PC-3 (cell line): ENCODE measurements at regions not wholly inside any gene's neighbourhood (a gene's known extent, or its start where the extent isn't known, plus 50 kb on each side); places are given as distances from the start of the nearest gene placed in this dataset.
"Not testable (repeated sequence)": the region's sequence is repeated elsewhere in the genome, so short reads cannot be mapped to it uniquely, and the experiment has no call there.

Experiments
- ATAC-seq: fragments of 200-7000 bp; cut with Tn5 transposase; 2 replicates; pipeline ENCODE4 v1.9.1; 2020; ENCODE audit warnings: mild to moderate bottlenecking, moderate library complexity
- BruUV-seq: library from RNA; stranded (reverse); fragments of 400-500 nt; replicated peaks from 2 replicates; lab custom pipeline; 2021; lab: Mats Ljungman, UMichigan
- CTCF ChIA-PET: fragments of 300-600 bp; sonication (Branson Sonifier 250); formaldehyde crosslinking; loops from one replicate; lab custom pipeline; 2022; ENCODE audit warnings: antibody characterized with exemption; lab: Charles Lee
- POLR2A ChIA-PET: fragments of 300-600 bp; sonication (Branson Sonifier 250); formaldehyde crosslinking; loops from one replicate; lab custom pipeline; 2022; ENCODE audit warnings: antibody characterized with exemption; ENCODE audit not compliant: unreplicated experiment; lab: Charles Lee
- DNase-seq: peaks from one replicate; pipeline ENCODE4 v3.0.0-alpha.2; 2015
- H2AFZ ChIP-seq: fragments of 300-600 bp; sonication (generic); 2 replicates; pipeline ENCODE4 v1.6.0; 2016; ENCODE audit warnings: antibody characterized with exemption, low read length
- H3F3A ChIP-seq: fragments of 300-600 bp; sonication (generic); one replicate; pipeline ENCODE4 v1.6.0; 2017; ENCODE audit warnings: antibody characterized with exemption, low read length, control low read depth, mild to moderate bottlenecking; ENCODE audit not compliant: unreplicated experiment
- H3K27ac ChIP-seq: fragments of 300-600 bp; sonication (generic); 2 replicates; pipeline ENCODE4 v1.5.1; 2016; ENCODE audit warnings: mild to moderate bottlenecking, low read length
- H3K27me3 ChIP-seq: fragments of 300-600 bp; sonication (generic); 2 replicates; pipeline ENCODE4 v1.6.1; 2016; ENCODE audit warnings: low read length, mixed read lengths
- H3K36me3 ChIP-seq: fragments of 300-600 bp; sonication (generic); 2 replicates; pipeline ENCODE4 v1.6.1; 2016; ENCODE audit warnings: low read depth, mixed run types, low read length, mixed read lengths
- H3K4me1 ChIP-seq: fragments of 300-600 bp; sonication (generic); 2 replicates; pipeline ENCODE4 v1.5.1; 2016; ENCODE audit warnings: low read length; ENCODE audit not compliant: insufficient read depth
- H3K4me2 ChIP-seq: fragments of 300-600 bp; sonication (generic); 2 replicates; pipeline ENCODE4 v1.6.0; 2016; ENCODE audit warnings: low read length
- H3K4me3 ChIP-seq: fragments of 300-600 bp; sonication (generic); 2 replicates; pipeline ENCODE4 v1.5.1; 2016; ENCODE audit warnings: mild to moderate bottlenecking, low read length, mixed read lengths
- H3K79me2 ChIP-seq: fragments of 300-600 bp; sonication (generic); 2 replicates; pipeline ENCODE4 v1.6.1; 2017; ENCODE audit warnings: low read length, mixed read lengths
- H3K9ac ChIP-seq: fragments of 300-600 bp; sonication (generic); 2 replicates; pipeline ENCODE4 v1.6.0; 2016; ENCODE audit warnings: mild to moderate bottlenecking, low read length
- H3K9me2 ChIP-seq: fragments of 300-600 bp; sonication (generic); replicated peaks from 2 replicates; pipeline ENCODE4 v1.6.1; 2016; ENCODE audit warnings: mixed run types, low read length, mixed read lengths
- H3K9me3 ChIP-seq: fragments of 300-600 bp; sonication (generic); 2 replicates; pipeline ENCODE4 v1.6.1; 2016; ENCODE audit warnings: low read length, mixed read lengths
- H4K20me1 ChIP-seq: fragments of 300-600 bp; sonication (generic); 2 replicates; pipeline ENCODE4 v1.6.1; 2016; ENCODE audit warnings: low read length, mixed read lengths
- CTCF ChIP-seq: fragments of 300-600 bp; sonication (generic); conservative IDR thresholded peaks from 2 replicates; pipeline ENCODE4 v1.5.1; 2017; ENCODE audit warnings: antibody characterized with exemption, low read depth, mild to moderate bottlenecking, low read length
- EZH2 ChIP-seq: fragments of 300-600 bp; sonication (generic); IDR thresholded peaks from one replicate; pipeline ENCODE4 v1.6.1; 2017; ENCODE audit warnings: antibody characterized with exemption, mild to moderate bottlenecking, low read length; ENCODE audit not compliant: unreplicated experiment
- EZH2phosphoT487 ChIP-seq: fragments of 300-600 bp; sonication (generic); IDR thresholded peaks from 2 replicates; pipeline ENCODE4 v1.6.1; 2018; ENCODE audit warnings: mild to moderate bottlenecking, antibody characterized with exemption, low read length, borderline replicate concordance
- intact Hi-C: fragments of 100-400 bp; cut with micrococcal nuclease; formaldehyde crosslinking; loops from 2 replicates; pipeline ENCODE4 v1.9.0; 2023

GRCh38 chr18:5830902-5831301 lies 64.4 kb downstream of the TMEM200C start:
- H3K4me1 ChIP-seq, H3K4me2 ChIP-seq, POLR2A ChIA-PET, H4K20me1 ChIP-seq, intact Hi-C loops, H2AFZ ChIP-seq, H3K9me2 ChIP-seq, DNase-seq, H3K79me2 ChIP-seq, ATAC-seq, BruUV-seq, H3K9me3 ChIP-seq, CTCF ChIA-PET, H3K27ac ChIP-seq, H3K4me3 ChIP-seq, H3F3A ChIP-seq, H3K9ac ChIP-seq, H3K36me3 ChIP-seq: not testable (repeated sequence)
- peaks cover 28% of the 10 kb centered on the region for H3K27me3 ChIP-seq

GRCh38 chr18:5828913-5829312 lies 66.4 kb downstream of the TMEM200C start:
- ATAC-seq, result no peak
- Histone ChIP-seq H3K4me2 (no peak overlapping the region), H3K79me2 (no peaks in the 10 kb centered on the region), H2AFZ (no peak overlapping the region), H3F3A (no peaks in the 10 kb centered on the region), H3K27me3 (peaks cover 33% of the 10 kb centered on the region), H3K9ac (no peak overlapping the region), H3K27ac (no peak overlapping the region), H3K4me3 (no peak overlapping the region), H3K4me1 (no peaks in the 10 kb centered on the region), H3K9me2 (no peaks in the 10 kb centered on the region), H4K20me1 (no peaks in the 10 kb centered on the region), H3K9me3 (no peaks in the 10 kb centered on the region), H3K36me3 (no peaks in the 10 kb centered on the region)
- DNase-seq, result no peak
- BruUV-seq, result no TSS peak
- intact Hi-C loops, result no loop called here
- CTCF ChIA-PET, result no interaction called here
- no peak for TF ChIP-seq EZH2
- no peak for TF ChIP-seq EZH2phosphoT487
- TF ChIP-seq CTCF, result no peak
- POLR2A ChIA-PET, result no interaction called here

- Histone ChIP-seq H3K27ac (no peak overlapping the region), H3K9ac (no peak overlapping the region), H3K27me3 (peaks cover 33% of the 10 kb centered on the region), H3K4me2 (no peak overlapping the region), H4K20me1 (no peaks in the 10 kb centered on the region), H3K9me3 (no peaks in the 10 kb centered on the region), H3K4me1 (no peaks in the 10 kb centered on the region), H3F3A (no peaks in the 10 kb centered on the region), H3K36me3 (no peaks in the 10 kb centered on the region), H3K79me2 (no peaks in the 10 kb centered on the region), H3K9me2 (no peaks in the 10 kb centered on the region), H3K4me3 (no peak overlapping the region), H2AFZ (no peak overlapping the region)
- TF ChIP-seq EZH2phosphoT487 (no peak), CTCF (no peak), EZH2 (no peak)
- DNase-seq, result no peak
- intact Hi-C loops, result no loop called here
- no peak for ATAC-seq
- no TSS peak for BruUV-seq
- CTCF ChIA-PET, result no interaction called here
- POLR2A ChIA-PET, result no interaction called here
Measured at GRCh38 chr18:5825663-5826062, 69.7 kb downstream of the TMEM200C start.
